ENCODE measurements at regions not wholly inside any gene's neighbourhood (a gene's known extent, or its start where the extent isn't known, plus 50 kb on each side); places are given as distances from the start of the nearest gene placed in this dataset.
A peak's percentile ranks its signal among the peaks of the same experiment; 100 is the strongest.

DNA sequence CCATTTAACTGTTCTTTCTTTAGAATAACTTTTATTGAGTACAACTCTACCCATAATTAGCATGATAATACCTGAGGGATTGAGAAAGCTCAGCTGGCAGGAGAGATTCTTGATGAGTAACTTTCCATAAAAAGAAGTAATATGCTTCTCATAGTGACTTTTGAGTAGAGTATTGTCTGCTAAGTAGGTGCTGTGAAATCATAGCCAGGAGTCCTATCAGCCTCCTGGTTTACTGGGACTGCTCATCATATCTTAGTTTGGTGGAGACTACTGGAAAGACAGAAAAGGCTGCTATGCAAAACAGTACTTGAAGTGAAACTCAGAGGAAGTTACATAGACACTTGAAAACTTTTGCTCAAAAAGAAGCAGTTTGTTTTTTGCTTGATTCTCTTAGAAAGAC, 113.3 kb upstream of the ATP2B1 start:
- DNase-seq (ENCODE audit: low spot score), result no peak

DNA sequence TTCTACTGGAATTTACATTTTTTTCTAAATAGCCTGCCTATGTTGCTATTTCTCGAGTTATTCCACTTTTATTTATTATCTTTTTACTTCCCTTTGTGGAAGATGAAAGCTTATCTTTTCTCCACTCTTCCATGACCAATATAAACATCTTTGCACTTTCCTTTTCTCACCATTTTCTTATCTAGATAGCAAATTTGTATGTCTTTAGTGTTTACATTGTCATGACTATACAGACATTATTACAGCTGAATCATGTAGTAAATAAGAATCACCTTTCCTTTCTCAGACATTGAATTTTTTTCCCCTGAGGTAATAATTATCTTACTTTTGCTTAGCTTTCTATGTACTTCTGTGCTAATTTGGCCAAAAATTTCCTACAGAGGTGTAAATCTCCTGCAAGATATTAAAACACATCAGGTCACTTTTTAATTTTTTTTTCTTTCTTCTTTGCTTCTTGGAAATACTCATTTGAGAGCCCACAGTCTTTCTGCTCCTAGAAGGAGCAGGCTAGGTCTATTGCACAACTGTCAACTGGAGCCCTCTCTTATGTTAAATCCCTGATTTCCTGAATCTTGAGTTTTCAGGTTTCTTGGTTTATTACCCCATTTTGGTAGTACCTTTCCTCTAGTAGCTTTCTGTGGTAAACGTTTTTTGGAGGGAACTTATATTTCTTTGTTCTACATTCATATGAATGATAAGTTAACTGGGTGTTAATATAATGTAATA, 109.0 kb upstream of the ATP2B1 start:
- no peak for DNase-seq (ENCODE audit: low spot score)

DNA sequence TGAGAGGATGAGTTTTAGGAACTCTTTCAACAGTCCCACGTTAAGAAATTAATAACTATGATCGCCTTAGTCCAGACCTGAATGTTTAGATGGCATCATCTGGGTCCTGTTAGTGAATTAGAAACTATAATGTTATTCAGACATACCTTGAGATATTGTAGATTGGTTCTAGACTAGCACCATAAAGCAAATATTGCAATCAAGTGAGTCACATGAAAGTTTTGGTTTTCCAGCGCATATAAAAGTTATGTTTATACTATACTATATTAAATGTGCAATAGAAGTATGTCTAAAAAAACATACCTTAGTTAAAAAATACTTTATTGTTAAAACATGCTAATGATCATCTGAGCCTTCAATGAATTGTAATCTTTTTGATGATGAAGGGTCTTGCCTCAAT, 106.6 kb upstream of the ATP2B1 start:
- no peak for DNase-seq (ENCODE audit: low spot score)

DNA sequence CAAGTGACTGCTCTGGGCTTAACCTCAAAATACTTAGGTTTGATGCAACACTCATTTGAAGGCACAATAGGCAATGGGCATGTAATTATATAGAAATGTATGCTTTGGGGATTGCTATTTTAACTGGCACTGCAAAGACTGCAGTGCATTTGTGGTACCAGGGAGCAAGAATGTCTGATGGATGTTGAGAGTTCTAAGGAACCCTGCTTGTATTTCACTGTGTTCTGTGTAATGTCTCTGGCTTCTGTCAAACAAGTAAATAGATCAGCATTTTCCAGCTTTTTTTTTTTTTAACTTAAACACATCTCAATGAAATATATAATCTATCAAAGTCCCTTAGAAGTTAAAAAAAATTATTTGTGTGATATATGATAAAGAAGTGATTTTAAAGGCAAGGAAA, 94.8 kb upstream of the ATP2B1 start:
- no peak for DNase-seq (ENCODE audit: low spot score)

DNA sequence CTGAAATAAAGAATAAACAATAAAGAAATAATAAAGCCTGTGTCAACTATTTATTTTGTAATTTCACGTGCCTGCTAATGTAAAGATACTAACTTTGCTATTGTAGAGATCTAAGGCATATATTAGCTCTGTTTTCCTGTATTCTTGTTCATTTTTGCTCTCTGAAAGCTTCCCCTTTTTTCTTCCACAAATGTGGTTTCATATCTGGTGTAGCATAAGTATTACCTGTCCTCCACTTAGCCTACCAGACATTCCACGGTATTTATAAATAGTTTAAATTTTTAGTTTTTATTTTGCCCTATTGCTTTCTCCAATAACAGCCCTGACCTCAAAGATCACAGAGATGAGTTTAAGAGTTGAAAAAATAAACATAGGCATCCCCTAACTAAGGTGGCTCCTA, 92.6 kb upstream of the ATP2B1 start:
- no peak for DNase-seq (ENCODE audit: low spot score)

DNA sequence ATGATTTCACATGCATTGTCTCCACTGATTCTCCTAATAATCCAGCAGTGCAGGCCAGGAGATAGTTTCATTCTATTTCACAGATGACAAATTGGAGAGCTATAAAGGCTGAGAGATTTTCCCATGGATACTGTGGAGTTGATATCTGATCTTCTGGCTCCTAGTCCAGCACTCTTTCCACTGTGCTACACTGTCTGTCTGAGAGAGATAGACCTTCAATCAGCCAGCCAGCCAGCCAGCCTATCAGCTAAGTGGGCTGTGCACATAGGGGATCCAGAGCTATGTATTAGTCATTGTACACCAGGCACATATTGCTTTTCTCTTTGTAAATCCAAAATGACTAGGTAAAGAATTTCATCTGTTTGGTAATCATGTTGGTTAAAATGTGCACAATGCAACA, 91.8 kb upstream of the ATP2B1 start:
- DNase-seq (ENCODE audit: low spot score), result no peak

DNA sequence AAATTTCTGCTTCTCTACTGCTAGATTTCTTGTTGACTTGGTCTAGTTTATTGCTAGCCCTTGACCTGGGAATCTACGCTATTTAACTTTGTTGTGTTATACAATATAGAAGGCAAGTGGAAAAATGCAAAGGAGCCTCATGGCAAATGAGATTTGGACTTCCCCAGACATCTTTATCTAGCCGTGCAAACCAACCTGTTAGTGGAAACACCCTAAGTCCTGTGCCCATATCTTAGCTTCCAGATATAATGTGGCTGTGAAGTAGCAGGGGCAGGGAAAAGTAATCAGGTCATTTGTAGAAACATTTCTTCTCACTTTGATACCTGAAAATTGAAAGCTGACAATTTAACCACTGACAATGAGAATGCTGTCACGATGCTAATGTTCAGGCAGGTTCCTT, 90.7 kb upstream of the ATP2B1 start:
- no peak for DNase-seq (ENCODE audit: low spot score)

DNA sequence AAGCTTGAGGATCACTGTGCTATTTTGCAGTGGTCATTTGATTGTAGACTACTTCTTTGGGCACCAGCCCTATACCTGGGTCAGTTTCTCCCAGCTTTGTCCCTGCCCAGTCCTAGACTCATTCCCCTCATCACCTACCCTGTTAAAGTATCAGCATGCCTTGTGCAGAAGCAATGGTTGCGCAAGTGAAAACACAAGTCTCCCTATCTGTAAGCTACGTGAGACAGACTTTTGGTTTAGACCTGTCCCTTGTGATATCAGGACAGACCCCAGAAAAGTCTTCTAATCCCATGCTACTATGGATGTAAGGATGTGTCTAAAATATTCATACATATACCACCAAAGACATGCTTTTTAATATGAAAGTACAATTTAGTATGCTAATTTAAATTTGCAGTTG, 88.8 kb upstream of the ATP2B1 start:
- no peak for DNase-seq (ENCODE audit: low spot score)

DNA sequence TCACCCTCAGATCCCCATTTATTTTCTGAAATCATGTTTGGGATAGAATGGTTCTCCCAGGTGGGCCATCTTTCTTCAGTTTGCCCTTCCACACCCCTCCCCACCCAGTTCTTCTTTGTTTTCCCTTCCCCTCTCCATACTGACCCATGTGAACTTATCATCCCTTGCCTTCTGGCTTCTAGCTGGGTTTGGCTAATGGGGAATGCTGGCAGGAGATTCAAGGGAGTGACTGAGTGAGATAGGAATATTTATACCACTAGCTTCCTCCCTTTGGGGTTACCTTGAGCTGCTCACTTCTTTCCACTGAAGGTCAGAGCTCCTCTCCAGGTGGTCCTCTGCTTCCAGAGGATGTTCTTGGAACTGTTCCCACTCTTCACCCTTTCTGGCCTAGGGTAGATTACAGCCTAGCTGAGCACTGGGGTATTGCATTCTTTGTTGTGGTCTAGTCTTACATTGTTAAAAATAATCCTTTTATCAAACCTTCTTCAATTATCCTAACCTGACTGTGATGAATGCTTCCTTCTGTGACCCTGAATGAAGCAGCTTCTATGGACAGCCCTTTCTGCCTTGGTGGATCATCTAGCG, 88.3 kb upstream of the ATP2B1 start:
- no peak for DNase-seq (ENCODE audit: low spot score)

DNA sequence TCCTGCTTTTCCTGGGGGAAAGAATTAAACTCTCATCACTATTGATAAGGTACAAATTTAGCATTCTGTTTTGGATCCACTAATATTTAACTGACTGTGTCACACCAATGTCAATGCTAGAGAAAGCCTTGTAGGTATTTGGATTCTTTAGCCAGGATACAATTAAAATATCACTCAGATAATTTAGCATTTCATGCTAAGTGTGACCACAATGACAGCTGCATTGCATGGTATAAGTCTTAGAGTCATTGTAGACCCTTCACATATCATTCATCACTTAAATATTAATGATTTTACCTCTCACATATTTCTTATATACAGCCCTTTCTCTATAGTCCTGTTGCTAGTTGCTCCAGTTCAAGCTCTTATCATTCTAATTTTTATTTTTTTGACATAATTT, 85.3 kb upstream of the ATP2B1 start:
- no peak for DNase-seq (ENCODE audit: low spot score)

DNA sequence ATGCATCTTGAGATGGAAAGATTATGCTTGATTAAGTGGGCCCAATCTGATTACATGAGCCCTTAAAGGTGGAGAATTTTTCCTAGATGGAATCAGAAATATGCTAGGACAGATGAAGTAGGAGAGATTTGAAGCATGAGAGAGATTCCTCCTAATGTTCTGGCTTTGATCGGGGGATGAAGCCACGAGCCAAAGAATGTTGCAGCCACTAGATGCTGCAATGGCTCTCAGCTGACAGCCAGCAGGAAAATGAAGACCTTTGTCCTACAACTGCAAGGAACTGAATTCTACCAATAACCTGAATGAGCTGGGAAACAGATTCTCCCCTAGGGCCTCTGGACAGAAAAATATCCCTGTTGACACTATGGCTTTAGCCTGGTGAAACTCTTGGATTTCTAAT, 82.6 kb upstream of the ATP2B1 start:
- DNase-seq (ENCODE audit: low spot score), result no peak

DNA sequence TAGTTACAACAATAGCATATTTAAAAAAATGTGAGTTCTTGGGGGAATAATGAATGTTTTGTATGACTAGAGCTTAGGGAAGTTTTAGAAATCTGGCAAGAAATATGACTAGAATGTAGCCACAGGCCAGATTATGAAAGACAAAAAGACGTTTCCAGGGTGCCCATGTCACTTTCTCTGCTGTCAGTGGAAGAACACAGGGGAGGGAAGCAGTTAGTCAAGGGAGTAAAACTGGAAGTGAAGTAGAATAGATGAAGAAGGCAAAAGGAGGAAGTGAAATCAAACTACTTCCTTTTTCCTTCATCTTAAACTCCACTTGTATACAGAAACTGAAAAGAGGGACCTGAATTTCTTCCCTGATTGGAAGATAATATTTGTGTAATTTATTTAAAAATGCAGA, 81.2 kb upstream of the ATP2B1 start:
- DNase-seq (ENCODE audit: low spot score), result peak; percentile 56

DNA sequence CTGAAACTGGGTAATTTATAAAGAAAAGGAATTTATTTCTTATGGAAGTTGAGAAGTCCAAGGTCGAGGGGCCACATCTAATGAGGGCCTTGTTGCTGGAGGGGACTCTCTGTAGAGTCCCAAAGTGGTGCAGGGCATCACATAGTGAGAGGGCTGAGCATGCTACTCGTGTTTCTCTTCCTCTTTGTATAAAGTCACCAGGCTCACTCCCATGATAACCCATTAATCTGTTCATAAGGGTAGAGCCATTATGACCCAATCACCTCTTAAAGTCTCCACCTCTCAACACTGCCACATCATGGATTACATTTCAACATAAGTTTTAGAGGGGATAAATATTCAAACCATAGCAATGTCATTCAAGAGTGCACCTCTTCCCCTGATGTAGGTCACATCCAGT, 79.1 kb upstream of the ATP2B1 start:
- DNase-seq (ENCODE audit: low spot score), result no peak

DNA sequence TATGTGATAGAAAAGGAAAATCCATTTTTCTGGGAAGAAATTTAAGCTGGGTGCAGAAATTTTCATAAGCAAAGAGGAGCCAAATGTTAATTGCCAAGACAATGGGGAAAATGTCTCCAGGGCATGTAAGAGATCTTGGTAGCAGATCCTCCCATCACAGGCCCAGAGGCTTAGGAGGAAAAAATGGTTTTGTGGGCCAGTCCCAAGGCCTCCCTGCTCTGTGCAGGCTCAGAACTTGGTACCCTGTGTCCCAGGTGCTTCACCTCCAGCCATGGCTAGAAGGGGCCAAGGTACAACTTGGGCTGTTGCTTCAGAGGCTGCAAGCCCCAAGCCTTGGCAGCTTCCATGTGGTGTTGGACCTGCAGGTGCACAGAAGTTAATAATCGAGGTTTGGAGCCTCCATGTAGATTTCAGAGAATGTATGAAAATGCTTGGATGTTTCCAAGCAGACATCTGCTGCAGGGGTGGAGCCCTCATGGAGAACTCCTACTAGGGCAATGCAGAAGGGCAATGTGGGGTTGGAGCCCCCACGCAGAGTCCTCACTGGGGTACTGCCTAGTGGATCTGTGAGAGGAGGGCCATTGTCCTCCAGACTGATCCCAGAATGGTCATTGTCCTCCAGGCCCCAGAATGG, 77.7 kb upstream of the ATP2B1 start:
- no peak for DNase-seq (ENCODE audit: low spot score)

DNA sequence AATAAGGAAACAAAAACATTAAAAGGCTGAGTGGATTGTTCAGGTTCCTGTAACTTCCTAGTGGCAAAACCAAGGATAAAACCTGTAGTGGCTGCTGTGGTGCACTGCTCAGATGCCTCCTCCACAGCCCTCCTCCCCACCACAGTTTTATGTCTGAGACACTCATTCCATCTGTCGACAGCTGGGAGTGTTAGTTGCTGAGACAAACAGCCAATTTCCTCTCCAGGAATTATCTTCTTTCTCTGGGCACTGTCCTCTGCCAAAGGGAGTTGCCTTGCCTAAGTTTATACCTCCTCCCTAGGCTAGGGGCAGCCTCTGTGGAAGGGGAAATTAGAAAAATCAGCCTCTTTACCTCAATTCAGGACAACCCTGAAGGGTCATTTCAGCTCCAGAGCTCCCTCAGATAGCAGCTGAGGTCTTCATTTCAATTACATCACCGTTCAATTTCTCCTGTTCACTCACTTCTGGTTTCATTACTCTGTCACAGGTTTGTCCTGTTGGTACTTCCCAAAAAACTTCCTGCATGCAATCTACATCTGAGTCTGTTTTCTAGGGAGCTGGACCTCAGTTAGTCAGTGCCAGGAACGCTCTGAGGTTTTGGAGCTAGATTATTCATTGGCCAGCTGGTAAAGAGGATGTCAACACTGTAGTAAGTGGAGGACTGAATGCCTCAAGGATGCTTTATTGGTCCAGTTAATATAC, 74.9 kb upstream of the ATP2B1 start:
- DNase-seq (ENCODE audit: low spot score), result peak; percentile 14

DNA sequence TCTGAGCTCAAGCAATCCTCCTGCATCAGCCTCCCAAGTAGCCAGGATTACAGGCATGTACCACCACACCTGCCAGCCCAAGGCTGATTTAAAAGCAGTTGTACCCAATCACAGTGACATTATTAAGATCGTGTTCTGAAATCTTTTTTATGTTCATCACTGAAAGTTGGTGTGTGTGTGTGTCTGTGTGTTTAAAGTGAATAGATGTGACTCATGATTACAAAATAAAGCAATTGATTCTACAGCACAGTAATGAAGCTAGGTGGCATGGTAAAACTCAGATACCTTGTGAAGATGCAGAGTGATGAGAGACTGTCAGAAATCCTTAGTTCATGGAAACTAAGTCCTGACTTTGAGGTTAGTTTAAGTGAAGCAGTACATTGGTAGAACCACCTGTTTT, 74.2 kb upstream of the ATP2B1 start:
- no peak for DNase-seq (ENCODE audit: low spot score)

DNA sequence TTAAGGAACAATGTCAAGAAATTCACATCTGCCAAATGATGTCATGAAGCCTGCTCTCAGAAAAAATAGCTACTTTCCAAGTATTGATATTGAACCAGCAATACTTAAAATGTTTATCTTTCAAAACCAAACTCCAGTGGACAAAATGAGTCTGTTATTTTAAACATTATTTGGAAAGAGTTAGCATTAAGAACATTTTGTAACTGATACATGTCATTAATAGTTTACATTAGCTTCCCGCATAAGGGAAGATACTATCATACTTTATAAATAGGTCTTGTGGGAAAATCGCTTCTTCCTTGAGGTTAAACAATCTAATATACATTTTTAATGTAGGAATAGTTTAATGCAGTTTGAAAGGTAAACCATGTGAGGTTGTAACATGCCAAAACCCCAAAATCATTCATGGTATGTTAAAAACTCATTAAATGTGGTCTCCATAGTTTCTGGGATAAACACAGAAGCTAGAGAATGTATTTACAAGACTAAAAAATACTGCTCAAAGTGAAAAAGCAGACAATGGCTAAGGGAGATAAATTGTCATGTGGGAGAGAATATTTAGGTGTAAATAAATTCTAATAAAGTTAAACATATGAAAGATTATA, 73.4 kb upstream of the ATP2B1 start:
- no peak for DNase-seq (ENCODE audit: low spot score)

DNA sequence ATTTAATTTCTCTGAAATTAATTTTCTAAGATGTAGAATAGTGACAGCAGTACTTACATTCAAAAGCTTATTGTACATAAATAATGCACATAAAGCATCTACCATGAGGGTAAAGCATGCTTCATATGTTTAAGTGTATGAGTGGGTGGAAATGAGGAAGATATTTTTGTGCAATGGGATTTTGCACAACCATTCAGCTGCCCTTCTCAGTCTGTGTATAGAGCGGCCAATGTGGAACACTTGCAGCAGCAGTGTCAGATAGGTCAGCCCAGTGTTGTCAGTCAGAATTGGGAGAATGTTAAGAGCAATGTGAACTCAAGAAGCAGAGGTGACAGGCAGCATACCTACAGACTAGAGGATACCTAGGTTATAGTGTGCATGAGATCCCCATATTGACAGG, 72.5 kb upstream of the ATP2B1 start:
- no peak for DNase-seq (ENCODE audit: low spot score)

DNA sequence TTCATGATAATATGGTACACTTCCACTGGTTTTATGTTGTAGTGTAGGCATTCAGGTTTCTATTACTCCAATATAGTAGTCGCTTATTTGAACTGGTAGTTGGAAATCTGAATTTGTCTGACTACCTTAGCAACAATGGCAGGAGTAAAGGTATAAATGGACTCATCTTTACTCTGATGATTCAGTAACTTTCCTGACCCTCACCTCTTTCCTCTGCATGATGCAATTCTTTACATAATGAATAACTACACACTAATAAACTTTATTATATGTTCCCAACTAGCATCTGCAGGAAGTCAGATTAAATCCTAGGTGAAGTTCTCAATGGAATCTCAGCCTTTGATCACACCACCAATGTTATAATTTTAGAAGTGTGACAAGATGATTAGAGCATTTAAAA, 70.5 kb upstream of the ATP2B1 start:
- no peak for DNase-seq (ENCODE audit: low spot score)

DNA sequence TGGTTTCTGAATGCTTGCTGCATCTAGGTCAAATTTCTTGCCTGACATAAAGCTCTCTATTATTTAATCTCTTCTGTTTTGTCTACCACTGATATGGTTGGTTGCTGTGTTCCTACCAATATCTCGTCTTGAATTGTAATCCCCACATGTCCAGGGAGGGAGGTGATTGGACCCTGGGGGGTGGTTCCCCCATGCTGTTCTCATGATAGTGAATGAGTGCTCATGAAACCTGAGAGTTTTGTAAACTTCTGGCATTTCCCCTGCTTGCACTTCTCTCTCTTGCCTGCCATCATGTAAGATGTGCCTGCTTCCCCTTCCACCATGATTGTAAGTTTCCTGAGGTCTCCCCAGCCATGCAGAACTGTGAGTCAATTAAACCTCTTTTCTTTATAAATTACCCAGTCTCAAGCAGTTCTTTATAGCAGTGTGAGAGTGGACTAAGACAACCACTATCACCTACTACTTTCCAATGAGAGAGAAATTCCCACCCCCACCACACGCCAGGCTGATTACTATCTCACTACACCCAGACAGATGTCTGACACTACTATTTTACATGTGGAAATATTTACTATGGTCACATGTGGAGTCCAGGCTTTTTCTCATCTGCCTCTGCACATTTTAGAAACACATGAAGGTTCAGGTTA, 69.2 kb upstream of the ATP2B1 start:
- DNase-seq (ENCODE audit: low spot score), result no peak

DNA sequence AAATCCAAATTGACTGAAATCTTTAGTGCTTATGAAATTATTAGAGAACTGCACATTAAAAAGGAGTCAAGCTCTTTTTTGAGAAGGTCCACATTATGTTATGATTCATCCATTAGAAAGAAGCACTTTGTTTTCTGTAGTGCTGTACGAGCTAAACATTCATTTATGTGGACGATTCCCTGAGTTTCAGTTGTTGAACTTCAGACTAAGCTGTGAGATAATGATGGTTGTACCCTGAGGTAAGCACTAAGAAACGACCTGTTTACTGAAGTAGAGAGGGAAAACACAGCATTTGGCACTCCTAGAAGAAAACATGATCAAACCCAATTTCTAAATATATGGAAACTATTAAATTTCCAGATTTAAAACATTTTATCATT, 67.3 kb upstream of the ATP2B1 start:
- DNase-seq (ENCODE audit: low spot score), result no peak

Data from Ammon's horn (tissue), 1 donor.